Neural cell (in vitro differentiated cells): ENCODE measurements at regions not wholly inside any gene's neighbourhood (a gene's known extent, or its start where the extent isn't known, plus 50 kb on each side); places are given as distances from the start of the nearest gene placed in this dataset.

ENCODE experiments used
- H2AFZ ChIP-seq: fragments of 200-600, 300-800 bp; sonication (generic), shearing (Covaris generic); 2 replicates; pipeline ENCODE4 v1.6.0; 2014; ENCODE audit warnings: low read depth, mild to moderate bottlenecking, antibody characterized with exemption, low read length, moderate library complexity
- H3F3A ChIP-seq: fragments of 200-600 bp; shearing (Covaris generic); 2 replicates; pipeline ENCODE4 v1.6.1; 2016; ENCODE audit warnings: mild to moderate bottlenecking, moderate library complexity, mixed read lengths, antibody characterized with exemption, low read length; ENCODE audit not compliant: insufficient read depth, poor library complexity, severe bottlenecking
- H3K27ac ChIP-seq: fragments of 200-600, 300-800 bp; sonication (generic), shearing (Covaris generic); 2 replicates; pipeline ENCODE4 v1.5.1; 2014; ENCODE audit warnings: mild to moderate bottlenecking, low read length, moderate library complexity
- H3K27me3 ChIP-seq: fragments of 300-800, 200-600 bp; sonication (generic), shearing (Covaris generic); 2 replicates; pipeline ENCODE4 v1.6.0; 2014; ENCODE audit warnings: mild to moderate bottlenecking, low read depth, low read length, moderate library complexity; ENCODE audit not compliant: insufficient read depth
- H3K36me3 ChIP-seq: fragments of 300-800, 200-600 bp; sonication (generic), shearing (Covaris generic); 2 replicates; pipeline ENCODE4 v1.5.1; 2014; ENCODE audit warnings: mild to moderate bottlenecking, antibody characterized with exemption, low read length, moderate library complexity; ENCODE audit not compliant: insufficient read depth
- H3K4me2 ChIP-seq: fragments of 300-800, 200-600 bp; sonication (generic), shearing (Covaris generic); 2 replicates; pipeline ENCODE4 v1.6.0; 2014; ENCODE audit warnings: mild to moderate bottlenecking, low read length
- H3K4me3 ChIP-seq: fragments of 300-800, 200-600 bp; sonication (generic), shearing (Covaris generic); 2 replicates; pipeline ENCODE4 v1.5.1; 2014; ENCODE audit warnings: mild to moderate bottlenecking, low read length, moderate library complexity
- H3K79me2 ChIP-seq: fragments of 200-600 bp; shearing (Covaris generic); replicated peaks from 2 replicates; pipeline ENCODE4 v1.6.0; 2014; ENCODE audit warnings: mild to moderate bottlenecking, low read length, moderate library complexity; ENCODE audit not compliant: insufficient read depth
- H3K9ac ChIP-seq: fragments of 300-800, 200-600 bp; sonication (generic), shearing (Covaris generic); 2 replicates; pipeline ENCODE4 v1.6.1; 2016; ENCODE audit warnings: mild to moderate bottlenecking, low read length, mixed read lengths
- H3K9me2 ChIP-seq: fragments of 200-600 bp; shearing (Covaris generic); 2 replicates; pipeline ENCODE4 v1.6.1; 2016; ENCODE audit warnings: mild to moderate bottlenecking, low read length, mixed read lengths; ENCODE audit not compliant: insufficient read depth
- H3K9me3 ChIP-seq: fragments of 200-600, 300-800 bp; sonication (generic), shearing (Covaris generic); 2 replicates; pipeline ENCODE4 v1.6.1; 2016; ENCODE audit warnings: mild to moderate bottlenecking, mixed run types, low read length, moderate library complexity, mixed read lengths
- H4K20me1 ChIP-seq: fragments of 200-600 bp; shearing (Covaris generic); 2 replicates; pipeline ENCODE4 v1.6.1; 2016; ENCODE audit warnings: mild to moderate bottlenecking, mixed run types; ENCODE audit not compliant: insufficient read depth
- CTCF ChIP-seq: fragments of 450-650 bp; IDR thresholded peaks from 2 replicates; pipeline ENCODE4 v1.5.1; 2014; ENCODE audit warnings: antibody characterized with exemption, mild to moderate bottlenecking, moderate library complexity; ENCODE audit not compliant: poor library complexity, severe bottlenecking
- EP300 ChIP-seq: fragments of 450-650 bp; conservative IDR thresholded peaks from 2 replicates; pipeline ENCODE4 v1.6.1; 2014; ENCODE audit warnings: antibody characterized with exemption, mild to moderate bottlenecking, moderate library complexity; ENCODE audit not compliant: poor library complexity, severe bottlenecking
- EZH2 ChIP-seq: fragments of 200-600, 300-800 bp; shearing (Covaris generic), sonication (generic); IDR thresholded peaks from 2 replicates; pipeline ENCODE4 v1.6.1; 2014; ENCODE audit warnings: antibody characterized with exemption, low read length, borderline replicate concordance, mild to moderate bottlenecking; ENCODE audit not compliant: insufficient read depth, poor library complexity, severe bottlenecking
- MXI1 ChIP-seq: fragments of 450-650 bp; conservative IDR thresholded peaks from 2 replicates; pipeline ENCODE4 v1.6.1; 2014; ENCODE audit warnings: antibody characterized with exemption, mild to moderate bottlenecking; ENCODE audit not compliant: poor library complexity, severe bottlenecking
- POLR2AphosphoS5 ChIP-seq: IDR thresholded peaks from 2 replicates; pipeline ENCODE4 v1.6.1; 2012
- RAD21 ChIP-seq: fragments of 450-650 bp; conservative IDR thresholded peaks from 2 replicates; pipeline ENCODE4 v1.6.1; 2014; ENCODE audit warnings: antibody characterized with exemption, mild to moderate bottlenecking, moderate library complexity
- REST ChIP-seq: IDR thresholded peaks from 2 replicates; pipeline ENCODE4 v1.6.1; 2012; ENCODE audit warnings: borderline replicate concordance
- SMC3 ChIP-seq: fragments of 450-650 bp; conservative IDR thresholded peaks from 2 replicates; pipeline ENCODE4 v1.6.1; 2014; ENCODE audit warnings: antibody characterized with exemption, mild to moderate bottlenecking, moderate library complexity; ENCODE audit not compliant: poor library complexity
- TAF1 ChIP-seq: IDR thresholded peaks from 2 replicates; pipeline ENCODE4 v1.6.1; 2012; ENCODE audit warnings: low read depth

- H4K20me1 ChIP-seq = no peaks in the 10 kb centered on the region
- H3K9ac ChIP-seq = no peak overlapping the region
- H3K4me3 ChIP-seq = no peak overlapping the region
- no peak overlapping the region for H3K4me2 ChIP-seq
- TF ChIP-seq SMC3 (no peak), RAD21 (no peak), TAF1 (no peak)
- no peaks in the 10 kb centered on the region for H3K9me2 ChIP-seq
- H3K9me3 ChIP-seq = no peaks in the 10 kb centered on the region
- no peaks in the 10 kb centered on the region for H3K27me3 ChIP-seq
- no peaks in the 10 kb centered on the region for H3F3A ChIP-seq
- H3K36me3 ChIP-seq = no peaks in the 10 kb centered on the region
- no peak overlapping the region for H2AFZ ChIP-seq
- no peaks in the 10 kb centered on the region for H3K79me2 ChIP-seq
- H3K27ac ChIP-seq = no peak overlapping the region
These were observed 108.7 kb downstream of the C18orf54 start for GRCh38 chr18:54466248-54467005.

GRCh38 chr18:54479365-54479764 lies 111.7 kb upstream of the DYNAP start:
- Histone ChIP-seq H3K9me2 (no peaks in the 10 kb centered on the region), H4K20me1 (no peaks in the 10 kb centered on the region), H3F3A (no peaks in the 10 kb centered on the region), H3K27ac (no peak overlapping the region), H3K27me3 (no peaks in the 10 kb centered on the region), H3K9ac (no peak overlapping the region), H2AFZ (no peak overlapping the region), H3K9me3 (no peaks in the 10 kb centered on the region), H3K36me3 (no peaks in the 10 kb centered on the region), H3K4me3 (no peak overlapping the region), H3K79me2 (no peaks in the 10 kb centered on the region), H3K4me2 (no peak overlapping the region)
- TF ChIP-seq MXI1 (no peak), TAF1 (no peak), POLR2AphosphoS5 (no peak), SMC3 (no peak), REST (no peak), EP300 (no peak), CTCF (no peak)

GRCh38 chr18:54480616-54481015 lies 110.4 kb upstream of the DYNAP start:
- H3K27me3 ChIP-seq = no peaks in the 10 kb centered on the region
- H3F3A ChIP-seq = no peaks in the 10 kb centered on the region
- no peaks in the 10 kb centered on the region for H3K36me3 ChIP-seq
- no peaks in the 10 kb centered on the region for H3K9me3 ChIP-seq
- H2AFZ ChIP-seq = no peak overlapping the region
- H3K9ac ChIP-seq = no peak overlapping the region
- no peaks in the 10 kb centered on the region for H3K79me2 ChIP-seq
- H3K4me2 ChIP-seq = no peak overlapping the region
- no peak overlapping the region for H3K27ac ChIP-seq
- TF ChIP-seq MXI1 (no peak), TAF1 (no peak), EZH2 (no peak), EP300 (no peak), POLR2AphosphoS5 (no peak), SMC3 (no peak), CTCF (no peak), RAD21 (no peak), REST (no peak)
- no peak overlapping the region for H3K4me3 ChIP-seq
- no peaks in the 10 kb centered on the region for H4K20me1 ChIP-seq
- no peaks in the 10 kb centered on the region for H3K9me2 ChIP-seq
